ENCODE measurements at regions not wholly inside any gene's neighbourhood (a gene's known extent, or its start where the extent isn't known, plus 50 kb on each side); places are given as distances from the start of the nearest gene placed in this dataset.

- TF ChIP-seq CTCF (IDR thresholded peaks at IDR 0.05; ENCODE audit: low read depth, low read length) = no peak
These were observed 265.5 kb downstream of the CYRIA start for GRCh38 chr2:16400127-16400623.

GRCh38 chr2:16398486-16399043 is 267.1 kb downstream of the CYRIA start:
- no peak for TF ChIP-seq CTCF (IDR thresholded peaks at IDR 0.05; ENCODE audit: low read depth, low read length)
- DNase-seq (ENCODE audit: extremely low read depth, low read depth) = no peak

More at GRCh38 chr2:16400127-16400623, 265.5 kb downstream of the CYRIA start:
- DNase-seq (ENCODE audit: extremely low read depth, low read depth) = no peak

GRCh38 chr2:16397681-16398475 is 267.8 kb downstream of the CYRIA start:
- no peak for TF ChIP-seq CTCF (IDR thresholded peaks at IDR 0.05; ENCODE audit: low read depth, low read length)
- DNase-seq (ENCODE audit: extremely low read depth, low read depth) = no peak

GRCh38 chr2:16396986-16397385 is 268.6 kb downstream of the CYRIA start:
- no peak for TF ChIP-seq CTCF (IDR thresholded peaks at IDR 0.05; ENCODE audit: low read depth, low read length)
- DNase-seq (ENCODE audit: extremely low read depth, low read depth) = no peak

DNA sequence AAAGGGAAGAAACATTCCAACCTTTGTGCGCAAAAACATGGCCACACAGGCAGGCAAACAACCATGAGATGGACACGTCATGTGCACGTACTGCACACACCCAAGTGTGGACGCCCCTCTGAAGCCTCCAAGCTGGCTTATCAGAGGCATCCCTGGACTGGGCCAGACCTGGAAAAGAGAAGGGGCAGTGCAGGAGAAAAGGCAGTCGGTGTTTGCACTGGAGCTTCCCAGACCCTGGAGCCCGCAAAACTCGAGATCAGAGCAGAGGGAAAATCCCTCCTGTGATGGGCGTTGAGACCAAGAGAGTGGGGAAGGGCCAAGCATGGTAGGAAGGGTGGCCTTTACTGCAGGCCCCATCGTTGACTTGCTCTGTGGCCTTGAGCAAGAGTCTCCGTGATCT is 269.5 kb downstream of the CYRIA start:
- TF ChIP-seq CTCF (IDR thresholded peaks at IDR 0.05; ENCODE audit: low read depth, low read length) = no peak

GRCh38 chr2:16395601-16396000 is 270.0 kb downstream of the CYRIA start:
- no peak for DNase-seq (ENCODE audit: extremely low read depth, low read depth)
- TF ChIP-seq CTCF (IDR thresholded peaks at IDR 0.05; ENCODE audit: low read depth, low read length) = no peak

More for the DNA sequence above, 269.5 kb downstream of the CYRIA start:
- DNase-seq (ENCODE audit: extremely low read depth, low read depth) = no peak

GRCh38 chr2:16394986-16395550 is 270.6 kb downstream of the CYRIA start:
- no peak for TF ChIP-seq CTCF (IDR thresholded peaks at IDR 0.05; ENCODE audit: low read depth, low read length)
- no peak for DNase-seq (ENCODE audit: extremely low read depth, low read depth)
